GM12878 (cell line): ENCODE measurements at regions not wholly inside any gene's neighbourhood (a gene's known extent, or its start where the extent isn't known, plus 50 kb on each side); places are given as distances from the start of the nearest gene placed in this dataset.

ENCODE experiments used
- ATF2 ChIP-seq: IDR thresholded peaks from 2 replicates; pipeline ENCODE4 v1.6.1; 2012; ENCODE audit warnings: low read length, inconsistent platforms
- ATF3 ChIP-seq: IDR thresholded peaks from 2 replicates; pipeline ENCODE4 v1.6.1; 2011; ENCODE audit warnings: low read depth, mild to moderate bottlenecking, low read length, moderate library complexity, borderline replicate concordance; ENCODE audit errors: extremely low read depth
- CHD4 ChIP-seq: fragments of 200-600 bp; sonication (generic); IDR thresholded peaks from 2 replicates; pipeline ENCODE4 v1.6.1; 2016; ENCODE audit warnings: mild to moderate bottlenecking
- CTCF ChIP-seq, 3 experiments: IDR thresholded peaks in 2 of 3; conservative IDR thresholded peaks in 1 of 3; 2 replicates each; pipeline ENCODE4 v1.5.1; 2011; ENCODE audit warnings: low read depth in 3 of 3, low read length in 3 of 3, mild to moderate bottlenecking in 3 of 3, control low read depth in 2 of 3, moderate library complexity in 2 of 3, inconsistent platforms in 1 of 3, mixed read lengths in 1 of 3; ENCODE audit not compliant: control insufficient read depth in 2 of 3, insufficient read depth in 1 of 3; ENCODE audit errors: extremely low read depth in 1 of 3
- E2F8 ChIP-seq: fragments of 450-650 bp; IDR thresholded peaks from 2 replicates; pipeline ENCODE4 v1.6.1; 2018; ENCODE audit warnings: mild to moderate bottlenecking, low read depth, moderate library complexity; ENCODE audit not compliant: partially characterized antibody
- HDAC6 ChIP-seq: fragments of 200-600 bp; sonication (generic); IDR thresholded peaks from one replicate; pipeline ENCODE4 v1.8.0; 2017; ENCODE audit warnings: antibody characterized with exemption; ENCODE audit not compliant: unreplicated experiment
- SREBF1 ChIP-seq: IDR thresholded peaks from 2 replicates; pipeline ENCODE4 v1.6.1; 2012; ENCODE audit warnings: mild to moderate bottlenecking, low read length
- TAF1 ChIP-seq: IDR thresholded peaks from 2 replicates; pipeline ENCODE4 v1.6.1; 2011; ENCODE audit warnings: mild to moderate bottlenecking, low read depth, low read length, borderline replicate concordance
- ZBED1 ChIP-seq: IDR thresholded peaks from 2 replicates; pipeline ENCODE4 v1.6.1; 2016; ENCODE audit warnings: borderline replicate concordance
- ZNF274 ChIP-seq: IDR thresholded peaks from one replicate; pipeline ENCODE4 v1.8.0; 2011; ENCODE audit not compliant: insufficient read length, insufficient read depth

GRCh38 chr11:130760515-130761125 is 155.7 kb downstream of the SNX19 start:
- TF ChIP-seq CHD4 (no peak), ZBED1 (no peak), ATF3 (no peak), TAF1 (no peak), SREBF1 (no peak), E2F8 (no peak), HDAC6 (no peak), CTCF (IDR thresholded peaks at IDR 0.05 in 2 of 3, conservative IDR thresholded peaks at IDR 0.05 in 1 of 3; ENCODE audit: control insufficient read depth in 2 of 3, extremely low read depth in 1 of 3, insufficient read depth in 1 of 3, low read depth in 3 of 3, low read length in 3 of 3) (no peak), ZNF274 (no peak), ATF2 (no peak)
